Cerebellar cortex (tissue), 1 donor: ENCODE measurements at regions not wholly inside any gene's neighbourhood (a gene's known extent, or its start where the extent isn't known, plus 50 kb on each side); places are given as distances from the start of the nearest gene placed in this dataset.
"Not testable (repeated sequence)": the region's sequence is repeated elsewhere in the genome, so short reads cannot be mapped to it uniquely, and the experiment has no call there.

ENCODE experiments used
- DNase-seq: peaks from one replicate; pipeline ENCODE4 v3.0.0-alpha.2; 2015; ENCODE audit warnings: low spot score

- DNase-seq: no peak
These were observed 369.6 kb downstream of the IRX2 start for GRCh38 chr5:2381861-2382260.

DNA sequence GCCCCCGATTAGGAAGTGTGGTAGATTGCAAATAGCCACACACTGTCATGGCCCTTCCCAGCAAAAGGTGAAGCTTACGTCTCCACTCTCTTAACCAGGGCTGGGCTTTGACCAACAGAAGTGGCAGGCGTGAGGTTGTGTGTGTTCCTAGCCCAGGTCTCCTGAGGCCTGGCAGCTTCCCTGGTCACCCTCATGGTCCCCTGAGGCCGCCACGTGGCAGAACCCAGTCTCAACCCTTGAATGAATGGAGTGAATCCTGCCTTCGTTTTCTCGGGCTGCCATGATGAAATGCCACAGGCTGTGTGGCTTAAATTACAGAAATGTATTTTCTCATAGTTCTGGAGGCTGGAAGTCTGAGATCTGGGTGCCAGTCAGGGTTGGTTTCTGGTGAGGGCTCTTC lies 370.4 kb downstream of the IRX2 start:
- DNase-seq: no peak

DNA sequence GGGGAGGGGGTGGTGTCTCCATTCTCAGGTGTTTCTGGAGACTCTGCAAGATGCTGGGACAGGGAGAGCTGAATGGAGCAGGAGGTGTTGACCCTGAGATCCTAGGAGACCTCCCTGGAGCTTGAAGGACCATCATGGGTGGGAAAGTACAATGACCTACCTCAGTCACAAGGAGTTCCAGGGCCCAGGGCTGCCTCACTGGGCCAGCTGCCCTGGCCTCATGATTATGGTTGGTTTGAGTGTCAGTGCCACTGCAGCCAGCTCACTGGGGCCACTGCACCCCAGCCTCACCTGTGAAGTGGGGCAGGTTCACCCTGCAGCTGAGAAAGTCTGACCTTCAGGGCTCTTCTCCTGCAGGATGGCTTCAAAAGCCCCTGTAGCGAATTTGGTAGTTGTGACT lies 372.5 kb downstream of the IRX2 start:
- DNase-seq: no peak

DNA sequence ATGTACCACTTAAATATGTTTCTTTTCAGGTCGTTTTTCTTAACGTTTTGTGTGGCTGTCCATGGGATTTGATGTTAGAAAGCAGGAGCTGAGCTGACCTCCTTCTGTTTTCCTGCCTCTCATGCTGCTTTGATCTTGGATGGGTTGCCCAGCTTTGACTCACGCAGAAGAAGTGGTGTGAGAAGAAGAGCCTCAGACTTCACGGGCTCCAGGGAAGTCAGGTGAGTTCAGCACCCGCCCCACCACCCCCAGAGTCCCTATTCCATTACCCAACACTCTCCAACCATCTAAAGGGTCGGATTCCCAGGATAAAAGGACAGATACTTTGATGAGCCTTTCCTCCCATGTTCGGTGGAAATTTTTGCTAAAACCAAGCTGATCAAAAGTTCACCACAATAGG lies 373.4 kb downstream of the IRX2 start:
- no peak for DNase-seq

DNA sequence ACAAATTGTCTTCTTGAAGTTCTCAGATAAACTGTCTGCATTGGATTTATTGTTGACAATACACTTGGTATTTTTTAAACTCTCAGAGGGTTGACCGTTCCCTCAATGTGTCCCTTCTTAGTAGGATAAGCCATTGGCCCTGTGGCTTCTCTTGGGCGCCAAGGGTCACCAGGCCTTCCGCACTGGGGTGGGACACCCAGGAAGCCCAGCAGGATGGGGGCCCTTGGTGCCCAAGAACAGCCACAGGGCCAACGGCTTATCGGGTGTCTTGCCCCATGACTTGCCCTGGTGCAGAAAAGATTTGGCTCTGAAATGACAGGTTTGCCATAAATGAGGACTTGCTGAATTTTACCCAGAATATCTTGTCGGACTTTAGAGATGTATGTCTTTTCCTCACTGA lies 375.0 kb downstream of the IRX2 start:
- DNase-seq: no peak

DNA sequence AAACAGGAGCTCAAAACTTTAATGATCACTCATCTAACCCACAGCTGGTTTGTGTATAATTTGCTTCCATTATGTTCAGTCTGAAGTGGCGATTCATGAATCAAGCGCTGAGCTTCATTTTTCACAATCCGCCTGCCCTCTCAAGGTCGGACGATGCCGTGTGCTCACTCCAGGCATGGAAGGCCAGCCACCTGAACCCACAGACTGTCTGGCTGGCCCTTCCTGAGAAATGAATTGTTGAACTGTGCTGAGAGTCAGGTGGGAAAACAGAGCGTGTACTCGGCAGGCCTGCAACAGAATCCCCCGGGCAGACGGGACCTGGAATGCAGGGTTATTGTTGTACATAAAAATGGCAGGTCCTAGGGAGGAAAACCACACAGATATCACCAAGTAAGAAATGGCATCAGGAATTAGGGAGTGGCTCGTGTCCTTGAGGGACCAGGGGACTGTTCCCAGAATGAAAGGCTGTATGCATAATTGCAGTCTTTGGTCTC lies 375.7 kb downstream of the IRX2 start:
- DNase-seq: no peak

DNA sequence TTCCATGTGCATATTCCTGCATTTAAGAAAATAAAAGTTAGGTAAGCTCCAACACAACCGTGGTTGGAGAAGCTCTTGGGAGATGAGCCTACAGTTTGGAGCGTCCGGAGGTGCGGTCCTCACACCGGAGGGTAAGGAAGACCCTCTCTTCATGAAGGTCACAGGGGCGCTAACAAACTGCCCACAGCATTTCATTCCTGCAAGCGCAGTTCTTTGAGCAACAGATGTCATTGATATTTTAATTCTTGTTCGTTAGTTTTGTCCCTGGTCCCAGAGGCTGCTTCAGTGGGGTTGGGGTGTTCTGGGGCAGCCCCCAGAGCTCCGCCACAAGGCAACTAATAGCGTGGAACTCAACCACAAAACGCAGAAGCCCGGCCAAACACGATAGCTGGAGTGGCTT lies 376.2 kb downstream of the IRX2 start:
- DNase-seq: no peak

GRCh38 chr5:2374703-2375102 lies 376.8 kb downstream of the IRX2 start:
- no peak for DNase-seq

DNA sequence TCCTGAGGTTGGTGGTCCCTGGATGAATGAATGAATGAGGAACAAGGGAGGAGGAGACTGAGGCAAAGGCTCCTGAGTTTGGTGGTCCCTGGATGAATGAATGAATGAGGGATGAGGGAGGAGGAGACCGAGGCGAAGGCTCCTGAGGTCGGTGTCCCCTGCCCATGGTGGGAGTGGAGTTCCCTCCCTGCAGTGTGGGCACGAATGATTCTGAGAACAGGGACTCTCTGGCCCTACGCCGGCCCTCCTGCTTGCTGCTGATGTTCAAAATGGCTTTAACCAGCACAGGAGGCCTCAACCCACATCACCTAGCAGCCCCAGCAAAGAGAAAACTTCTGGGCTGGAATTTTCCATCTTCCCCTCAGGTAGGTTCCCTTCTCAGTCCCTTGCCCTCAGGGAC lies 377.8 kb downstream of the IRX2 start:
- no peak for DNase-seq

- no peak for DNase-seq
These were observed 380.1 kb downstream of the IRX2 start for GRCh38 chr5:2371419-2371710.

- no peak for DNase-seq
These were observed 380.7 kb downstream of the IRX2 start for GRCh38 chr5:2370626-2371418.

GRCh38 chr5:2369178-2369577 lies 382.3 kb downstream of the IRX2 start:
- DNase-seq: no peak

- DNase-seq: no peak
These were observed 384.7 kb downstream of the IRX2 start for GRCh38 chr5:2366816-2367215.

- DNase-seq: no peak
These were observed 394.2 kb downstream of the IRX2 start for GRCh38 chr5:2357309-2357708.

DNA sequence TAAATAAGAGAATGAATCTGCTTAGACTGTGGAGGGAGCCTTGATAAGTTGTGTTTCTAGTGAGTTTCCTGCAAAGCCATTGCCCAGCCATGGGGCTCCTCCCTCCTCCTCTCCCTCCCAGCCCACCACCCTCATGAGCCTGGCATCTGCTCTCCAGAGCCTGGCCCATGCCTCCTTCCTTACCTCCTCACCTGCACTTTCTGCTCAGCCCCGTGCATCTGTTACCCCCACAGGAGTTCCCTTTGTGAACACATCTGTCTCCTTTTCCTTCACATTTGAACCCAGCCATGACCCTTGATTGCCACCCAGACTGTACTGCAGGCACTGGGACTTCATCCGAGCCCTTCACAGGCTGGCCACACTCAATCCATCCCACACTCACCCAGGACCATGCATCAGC lies 395.6 kb downstream of the IRX2 start:
- DNase-seq: no peak

DNA sequence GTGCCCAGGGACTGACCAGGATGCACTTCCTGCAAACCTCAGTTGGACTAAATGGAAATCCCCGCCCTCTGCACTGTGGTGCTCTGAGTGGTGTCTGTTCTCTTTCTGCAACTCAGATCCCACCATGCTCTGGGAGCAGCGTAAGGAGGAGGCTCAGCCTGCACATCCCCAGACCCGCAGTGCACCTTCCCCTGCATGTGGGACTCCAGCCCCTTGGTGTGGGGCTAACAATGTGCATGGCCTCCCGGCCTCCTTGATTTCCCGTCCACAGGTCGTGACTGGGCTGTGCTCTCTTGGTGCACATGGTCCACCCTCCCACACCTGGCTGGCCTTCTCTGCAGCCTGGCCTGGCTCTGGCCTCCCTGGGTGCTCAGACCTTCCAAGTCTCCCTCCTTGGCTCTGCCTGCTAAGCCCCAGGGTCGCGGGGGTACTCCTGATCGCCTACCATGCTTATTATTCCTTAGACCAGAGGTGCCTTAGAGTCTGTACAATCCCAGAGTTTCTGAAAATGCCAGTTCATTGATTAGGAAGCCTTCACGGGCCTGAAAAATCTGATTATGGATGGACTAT lies 397.5 kb downstream of the IRX2 start:
- no peak for DNase-seq

- DNase-seq: no peak
These were observed 398.3 kb downstream of the IRX2 start for GRCh38 chr5:2353211-2353610.

DNA sequence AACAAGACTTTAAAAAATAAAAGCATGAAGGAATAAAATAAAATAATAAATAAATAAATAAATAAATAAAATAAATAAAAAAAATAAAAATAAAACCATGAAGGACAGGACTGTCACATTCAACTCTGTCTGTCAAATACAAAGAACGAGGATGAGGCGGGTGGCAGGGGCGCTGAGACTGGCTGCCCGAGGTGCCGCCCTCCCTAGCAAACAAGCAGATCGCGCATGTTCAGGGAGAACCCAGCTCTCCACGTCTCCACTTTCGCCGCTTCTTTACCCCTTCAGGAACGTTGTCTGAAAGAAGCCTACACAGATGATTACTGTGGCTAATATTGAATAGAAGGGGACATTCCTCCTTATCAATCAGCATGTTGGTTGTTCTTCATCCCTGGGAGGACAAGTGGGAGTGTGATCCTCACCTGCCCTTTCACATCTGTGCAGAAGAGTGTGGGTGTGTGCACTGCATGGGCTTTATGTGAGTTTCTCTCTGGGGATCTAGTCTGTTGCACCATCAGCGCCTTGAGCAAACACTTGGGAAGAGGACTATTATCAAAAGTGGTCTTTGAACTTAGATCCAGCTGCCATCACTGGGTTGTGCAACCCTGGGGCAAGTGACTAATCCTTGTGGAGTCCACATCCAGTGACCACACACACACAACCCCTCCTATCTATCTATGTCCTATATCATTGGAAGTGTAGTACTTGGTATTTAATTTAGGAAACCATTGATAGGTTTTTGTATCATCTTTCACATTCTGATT lies 399.2 kb downstream of the IRX2 start:
- no peak for DNase-seq

- DNase-seq: not testable (repeated sequence)
These were observed 401.7 kb downstream of the IRX2 start for GRCh38 chr5:2349768-2350167.

DNA sequence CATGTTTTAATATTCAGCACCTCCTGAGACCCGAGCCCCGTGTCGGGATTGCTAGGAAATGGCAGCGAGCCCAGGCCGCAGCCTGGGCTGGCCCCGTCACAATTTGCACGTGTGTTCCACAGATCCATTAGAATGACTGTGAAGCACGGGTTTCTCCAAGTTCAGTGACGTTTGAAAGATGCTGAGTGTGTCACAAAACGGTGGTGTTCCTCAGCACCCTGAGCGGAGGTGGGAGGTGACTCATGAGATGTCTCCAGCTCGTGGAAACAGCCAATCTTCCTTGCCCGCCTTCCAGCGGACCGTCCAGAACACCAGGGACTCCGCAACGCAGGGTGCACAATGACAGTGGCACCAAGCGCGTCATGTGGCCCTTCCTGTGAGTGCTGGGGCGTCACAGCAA lies 412.8 kb downstream of the IRX2 start:
- DNase-seq: no peak

DNA sequence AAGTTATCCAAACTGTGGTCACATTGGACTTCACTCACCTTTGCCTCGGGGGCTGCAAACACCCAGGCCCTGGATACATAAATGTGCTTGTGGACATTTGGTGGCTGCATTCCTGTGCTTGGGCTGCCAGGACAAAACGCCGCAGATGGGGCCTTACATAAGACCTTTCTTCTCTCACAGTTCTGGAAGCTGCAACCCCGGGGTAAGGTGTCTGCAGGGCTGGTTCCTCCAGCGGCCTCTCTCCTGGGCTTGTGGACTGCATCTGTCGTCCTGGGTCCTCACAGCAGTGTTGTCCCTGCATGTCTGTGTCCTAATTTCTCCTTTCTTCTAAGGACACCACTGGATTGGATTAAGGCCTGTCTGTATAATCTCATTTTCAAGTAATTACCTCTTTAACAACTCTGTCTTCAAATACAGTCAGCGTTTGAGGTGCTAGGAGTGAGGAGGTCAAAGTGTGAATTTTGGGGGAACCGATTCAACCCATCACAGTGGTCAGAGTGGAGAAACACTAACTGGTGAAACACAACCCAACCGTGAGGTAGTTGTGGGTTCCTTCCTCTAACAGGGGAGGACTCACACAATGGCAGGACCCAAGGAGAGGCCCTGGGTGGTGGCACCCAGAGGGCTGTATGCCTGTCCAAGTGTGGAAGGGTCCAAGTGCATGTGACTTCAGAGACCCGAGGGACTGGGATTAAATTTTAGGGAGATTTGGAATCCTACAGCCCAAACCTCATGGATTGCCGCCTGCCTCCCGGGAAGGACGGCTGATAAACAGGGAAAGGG lies 415.6 kb downstream of the IRX2 start:
- DNase-seq: no peak

DNA sequence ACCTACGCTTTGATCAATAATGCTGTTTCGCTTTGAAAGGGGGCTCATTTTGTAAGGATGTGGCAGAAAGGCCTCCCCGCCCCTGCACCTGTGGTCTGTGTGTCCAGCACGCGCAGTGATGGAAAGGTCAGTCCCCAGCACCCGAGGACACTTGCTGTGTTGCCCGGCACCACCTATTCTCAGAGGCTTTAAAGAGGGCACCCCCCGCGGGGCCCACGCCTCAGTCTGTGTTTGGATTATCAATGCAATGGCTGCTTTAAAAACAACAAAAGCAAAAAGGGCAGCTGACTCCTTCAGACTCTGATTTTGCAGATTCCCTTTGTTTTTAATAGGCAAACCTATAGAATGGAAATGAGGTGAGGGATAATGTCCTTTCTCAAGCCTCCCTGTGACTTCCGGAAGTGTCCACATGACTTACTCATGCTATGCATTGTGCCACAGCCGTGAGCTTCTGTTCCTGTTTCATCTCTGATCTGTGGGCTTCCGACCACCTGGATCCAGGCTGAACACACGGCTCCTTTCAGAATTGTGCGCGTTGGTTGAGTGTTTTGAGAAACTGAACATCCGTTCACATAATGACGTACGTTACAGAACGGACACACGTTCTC lies 416.2 kb downstream of the IRX2 start:
- no peak for DNase-seq
